Stimulated activated naive CD8-positive, alpha-beta T cell treated with anti-CD3 and anti-CD28 coated beads, Interleukin-15, Interleukin-2, amounts not matched to agents 100 U/mL and 50 U/mL, for 24 hours (primary cell): ENCODE measurements at regions not wholly inside any gene's neighbourhood (a gene's known extent, or its start where the extent isn't known, plus 50 kb on each side); places are given as distances from the start of the nearest gene placed in this dataset.
"Not testable (repeated sequence)": the region's sequence is repeated elsewhere in the genome, so short reads cannot be mapped to it uniquely, and the experiment has no call there.

Source experiments
- ATAC-seq: fragments of 150-1000 bp; cut with Tn5 transposase; one replicate; pipeline ENCODE4 v1.10.0; 2021
- DNase-seq: peaks from one replicate; pipeline ENCODE4 v3.0.0; 2021

DNA sequence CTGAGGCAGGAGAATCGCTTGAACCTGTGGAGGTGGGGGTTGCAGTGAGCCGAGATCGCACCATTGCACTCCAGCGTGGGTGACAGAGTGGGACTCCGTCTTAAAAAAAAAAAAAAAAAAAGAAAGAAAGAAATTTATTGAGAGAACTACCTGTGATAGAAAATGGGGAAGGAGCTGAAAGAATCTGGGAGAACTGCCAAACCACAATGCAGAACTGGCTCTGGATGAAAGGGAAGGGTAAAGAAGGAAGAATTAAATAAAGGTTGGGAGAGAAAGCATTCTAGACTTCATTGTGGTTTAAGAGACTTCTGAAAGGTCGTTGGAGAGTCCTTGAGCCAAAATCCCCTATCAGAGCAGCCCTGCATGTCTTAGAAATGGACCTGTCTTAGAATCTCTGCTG lies 567.9 kb upstream of the HTR2C start:
- DNase-seq, result no peak
- ATAC-seq, result no peak

DNA sequence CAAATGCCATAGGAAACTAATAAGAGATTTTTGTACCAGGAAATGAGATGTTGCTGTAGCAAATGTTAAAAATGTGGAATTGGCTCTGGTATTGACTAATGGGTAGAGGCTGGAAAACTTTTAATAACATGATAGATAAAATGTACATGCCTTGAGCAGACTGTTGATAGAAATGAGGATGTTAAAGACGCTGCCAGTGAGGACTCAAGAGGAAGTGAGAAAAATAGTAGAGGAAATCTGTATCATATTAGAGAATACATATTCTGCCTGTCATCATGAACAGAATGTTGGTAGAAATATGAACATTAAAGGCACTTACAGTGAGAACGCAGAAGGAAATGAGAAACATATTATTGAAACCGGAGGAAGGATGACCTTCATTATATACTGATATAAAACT lies 577.2 kb upstream of the HTR2C start:
- DNase-seq (no peak), ATAC-seq (no peak)

DNA sequence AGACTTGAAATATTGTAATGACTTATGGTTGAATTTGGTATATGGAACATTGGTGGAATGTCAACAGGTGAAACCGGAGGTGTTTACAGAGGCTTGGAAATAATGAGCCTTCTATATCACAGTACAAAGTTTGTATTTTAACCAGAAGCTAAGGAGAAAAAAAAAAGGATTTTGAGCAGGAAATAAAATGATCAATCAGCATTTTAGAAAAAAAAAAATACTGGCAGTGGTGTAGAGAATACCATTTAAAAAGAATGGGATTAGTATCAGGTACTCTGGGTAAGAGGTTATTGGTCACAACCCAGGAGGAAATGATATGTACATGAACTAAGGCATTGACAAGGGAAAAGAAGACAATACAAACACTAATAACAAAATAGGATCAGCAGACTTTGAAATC lies 587.1 kb upstream of the HTR2C start:
- DNase-seq (no peak), ATAC-seq (no peak)

DNA sequence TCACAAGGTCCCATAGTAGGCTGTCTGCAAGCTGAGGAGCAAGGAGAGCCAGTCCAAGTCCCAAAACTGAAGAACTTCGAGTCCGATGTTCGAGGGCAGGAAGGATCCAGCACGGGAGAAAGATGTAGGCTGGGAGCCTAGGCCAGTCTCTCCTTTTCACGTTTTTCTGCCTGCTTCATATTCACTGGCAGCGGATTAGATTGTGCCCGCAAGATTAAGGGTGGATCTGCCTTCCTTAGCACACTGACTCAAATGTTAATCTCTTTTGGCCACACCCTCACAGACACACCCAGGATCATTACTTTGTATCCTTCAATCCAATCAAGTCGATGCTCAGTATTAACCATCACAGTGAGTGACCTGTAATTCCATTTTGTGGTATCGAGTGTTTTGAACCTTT lies 592.2 kb upstream of the HTR2C start:
- ATAC-seq, DNase-seq: not testable (repeated sequence)

DNA sequence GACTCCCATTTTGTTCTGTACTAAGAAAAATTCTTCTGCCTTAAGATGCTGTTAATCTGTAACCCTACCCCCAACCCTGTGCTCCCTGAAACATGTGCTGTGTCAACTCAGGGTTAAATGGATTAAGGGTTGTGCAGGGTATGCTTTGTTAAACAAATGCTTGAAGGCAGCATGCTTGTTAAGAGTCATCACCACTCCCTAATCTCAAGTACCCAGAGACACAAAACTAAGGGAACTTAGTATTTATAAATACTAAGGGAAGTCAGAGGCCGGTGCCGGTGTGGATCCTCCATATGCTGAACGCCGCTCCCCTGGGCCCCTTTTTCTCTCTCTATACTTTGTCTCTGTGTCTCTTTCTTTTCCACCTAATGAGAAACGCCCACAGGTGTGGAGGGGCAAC lies 593.2 kb upstream of the HTR2C start:
- ATAC-seq, DNase-seq: not testable (repeated sequence)

DNA sequence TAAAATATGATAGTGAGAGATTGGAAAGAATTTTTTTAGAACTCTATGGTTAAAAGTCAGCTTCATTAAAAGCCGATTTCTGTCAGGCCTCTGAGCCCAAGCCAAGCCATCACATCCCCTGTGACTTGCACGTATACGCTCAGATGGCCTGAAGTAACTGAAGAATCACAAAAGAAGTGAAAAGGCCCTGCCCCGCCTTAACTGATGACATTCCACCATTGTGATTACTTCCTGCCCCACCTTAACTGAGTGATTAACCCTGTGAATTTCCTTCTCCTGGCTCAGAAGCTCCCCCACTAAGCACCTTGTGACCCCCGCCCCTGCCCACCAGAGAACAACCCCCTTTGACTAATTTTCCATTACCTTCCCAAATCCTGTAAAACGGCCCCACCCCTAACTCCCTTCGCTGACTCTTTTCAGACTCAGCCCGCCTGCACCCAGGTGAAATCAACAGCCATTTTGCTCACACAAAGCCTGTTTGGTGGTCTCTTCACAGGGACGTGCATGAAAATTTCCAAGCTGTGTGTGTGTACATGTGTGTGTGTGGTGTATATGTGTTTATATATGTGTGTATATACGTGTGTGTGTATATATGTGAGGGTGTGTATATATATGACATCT lies 595.5 kb upstream of the HTR2C start:
- not testable (repeated sequence) for ATAC-seq, DNase-seq

DNA sequence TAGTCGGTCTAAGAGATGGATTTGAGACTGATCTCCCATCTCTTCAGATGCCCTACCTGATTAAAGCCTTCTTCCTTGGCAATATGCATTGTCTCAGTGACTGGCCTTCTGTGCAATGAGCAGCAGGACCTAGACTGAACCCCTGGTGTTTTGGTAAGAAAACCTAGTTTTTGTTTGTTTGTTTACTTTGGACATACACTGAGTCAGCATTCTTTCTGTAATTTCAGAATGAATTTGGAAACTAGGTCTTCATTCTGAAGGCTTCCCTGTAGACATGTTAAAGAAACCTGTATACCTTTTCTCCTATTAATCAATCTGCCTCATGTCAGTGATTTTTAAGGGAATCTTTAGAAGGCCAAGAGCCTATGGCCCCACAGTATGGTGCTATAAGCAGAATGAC lies 597.5 kb upstream of the HTR2C start:
- ATAC-seq, result no peak
- DNase-seq, result no peak

DNA sequence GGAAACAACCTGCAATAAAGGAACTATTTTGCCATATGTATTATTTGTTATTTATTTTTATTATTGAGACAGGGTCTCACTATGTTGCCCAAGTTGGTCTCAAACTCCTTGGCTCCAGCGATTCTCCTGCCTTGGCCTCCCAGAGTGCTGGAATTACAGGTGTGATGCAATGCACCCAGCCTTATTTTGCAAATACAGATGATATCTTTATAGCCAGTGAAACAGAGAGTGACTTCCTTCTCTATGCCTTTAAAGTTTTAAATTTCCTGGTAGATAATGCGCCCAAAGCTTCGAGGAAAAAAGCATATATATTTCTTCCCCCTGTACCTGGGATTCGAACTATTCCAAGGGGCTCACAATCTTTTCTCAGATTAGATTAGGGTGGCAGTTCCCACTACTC lies 601.1 kb upstream of the HTR2C start:
- no peak for ATAC-seq
- no peak for DNase-seq

- DNase-seq (no peak), ATAC-seq (no peak)
Observed at GRCh38 chrX:113980953-113981352, 602.9 kb upstream of the HTR2C start.

- ATAC-seq, result no peak
- no peak for DNase-seq
Observed at GRCh38 chrX:113977887-113978286, 606.0 kb upstream of the HTR2C start.

DNA sequence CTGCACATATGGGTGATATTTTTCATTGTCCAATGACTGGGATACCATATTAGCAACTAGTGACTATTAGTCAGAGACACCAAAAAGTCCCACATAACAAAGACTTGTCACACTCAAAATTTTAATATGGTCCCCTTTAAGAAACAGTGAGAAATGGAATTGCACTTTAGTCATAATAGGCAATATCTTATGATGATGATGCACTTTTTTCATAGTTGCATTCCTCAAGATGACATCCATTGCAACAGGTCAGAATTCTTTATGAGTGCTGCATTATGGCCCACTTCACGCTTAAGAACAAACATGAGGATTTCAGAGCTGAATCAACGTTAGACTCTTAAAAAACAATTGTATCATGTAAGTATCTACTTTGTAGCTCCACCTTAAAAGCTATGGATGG lies 608.4 kb upstream of the HTR2C start:
- DNase-seq, result no peak
- no peak for ATAC-seq

GRCh38 chrX:113974881-113975280 lies 609.0 kb upstream of the HTR2C start:
- DNase-seq (no peak), ATAC-seq (no peak)

DNA sequence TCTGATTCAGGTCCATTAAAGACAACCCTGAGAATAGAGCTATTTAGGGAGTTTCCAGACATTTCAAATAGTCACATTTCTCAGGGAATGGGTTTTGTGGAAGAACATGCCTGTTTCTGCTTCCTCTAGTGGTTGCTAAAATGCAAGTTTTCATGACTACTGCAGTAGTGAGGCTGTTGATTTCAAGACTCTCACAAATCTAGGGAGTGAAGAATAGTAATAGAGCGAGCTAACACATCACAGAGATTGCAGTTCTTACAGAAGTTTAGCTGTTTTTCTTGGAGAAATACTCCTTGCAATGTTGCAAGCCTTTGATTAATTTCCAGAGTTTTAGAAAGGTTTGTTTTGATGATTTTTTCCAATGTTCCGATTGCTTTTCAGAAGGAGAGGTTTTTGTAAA lies 610.2 kb upstream of the HTR2C start:
- DNase-seq (no peak), ATAC-seq (no peak)

- no peak for ATAC-seq
- no peak for DNase-seq
Observed at GRCh38 chrX:113966791-113967190, 617.1 kb upstream of the HTR2C start.

DNA sequence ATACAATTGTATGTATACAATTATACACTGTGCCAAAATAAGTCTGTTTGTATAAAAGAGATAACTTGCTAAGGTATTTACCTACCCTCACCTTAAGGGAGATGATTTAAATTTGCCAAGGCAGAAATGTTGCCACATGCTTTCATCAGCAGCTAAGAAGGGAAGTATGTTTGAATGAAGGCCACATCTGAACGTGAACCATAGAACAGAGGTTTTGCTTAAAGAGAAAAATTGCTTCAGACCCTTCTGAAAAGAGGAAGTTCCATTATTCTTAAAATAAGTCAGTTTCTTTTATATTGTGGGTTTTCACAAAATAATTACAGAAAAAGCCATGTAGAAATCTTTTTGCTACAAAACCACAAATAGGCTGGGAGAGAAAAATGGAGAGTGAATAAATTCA lies 621.5 kb upstream of the HTR2C start:
- no peak for DNase-seq
- no peak for ATAC-seq

DNA sequence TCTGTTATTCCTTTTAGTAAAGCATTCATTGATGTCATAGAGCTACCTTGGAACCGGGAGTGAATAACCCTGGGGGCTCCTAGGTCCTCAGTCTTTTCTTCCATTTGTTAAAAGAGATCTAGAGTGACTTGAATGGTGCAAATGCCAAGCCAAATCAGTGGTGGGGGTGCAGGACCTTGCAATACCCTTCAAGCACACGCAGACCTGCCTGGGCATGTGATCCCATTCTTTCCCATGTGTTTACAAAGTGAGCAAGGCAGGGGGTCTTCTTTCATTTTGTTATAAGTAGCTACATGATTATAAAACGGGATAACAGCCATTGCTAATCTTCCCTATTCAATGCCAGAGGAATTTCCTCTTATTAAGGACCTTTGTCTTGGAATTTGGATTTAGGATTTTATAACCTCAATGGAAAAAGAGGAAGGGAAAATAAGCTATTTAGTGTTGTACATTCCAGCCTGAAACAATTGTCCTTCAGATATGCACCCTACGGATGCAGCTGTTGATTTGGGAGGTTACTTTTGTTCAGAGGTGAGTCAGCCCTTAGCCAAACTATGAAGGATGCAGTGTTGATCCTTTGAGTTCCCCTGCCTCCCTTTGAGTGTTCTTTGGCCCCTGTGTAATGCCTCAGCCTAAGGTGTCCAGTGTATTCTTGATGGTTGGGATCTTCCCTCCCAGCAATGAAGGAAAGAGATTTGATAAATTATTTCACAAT lies 623.8 kb upstream of the HTR2C start:
- ATAC-seq (no peak), DNase-seq (no peak)

GRCh38 chrX:113956936-113957335 lies 627.0 kb upstream of the HTR2C start:
- no peak for ATAC-seq
- no peak for DNase-seq

- ATAC-seq, result no peak
- DNase-seq, result no peak
Observed at GRCh38 chrX:113954297-113954696, 629.6 kb upstream of the HTR2C start.

GRCh38 chrX:113950081-113950678 lies 633.7 kb upstream of the HTR2C start:
- ATAC-seq (no peak), DNase-seq (no peak)

DNA sequence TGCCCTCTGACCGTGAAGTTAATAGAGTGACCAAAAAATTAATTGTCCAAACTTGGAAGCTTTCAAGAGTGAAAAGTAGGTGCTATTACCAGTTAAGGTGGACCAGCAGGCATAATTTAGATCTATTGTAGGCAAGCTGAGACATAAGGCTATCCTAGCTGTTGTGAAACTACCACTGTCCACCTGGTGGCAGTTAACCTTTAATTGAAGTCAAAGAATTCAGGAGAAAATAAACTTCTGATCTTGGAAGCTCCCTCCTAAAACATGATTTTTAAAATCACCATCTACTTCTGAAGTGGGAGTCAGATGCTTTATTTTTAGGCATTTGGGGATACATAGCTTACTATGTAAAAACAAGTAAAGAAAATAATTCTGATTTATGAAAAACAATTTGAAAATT lies 636.3 kb upstream of the HTR2C start:
- ATAC-seq, result no peak
- no peak for DNase-seq

GRCh38 chrX:113935518-113935917 lies 648.4 kb upstream of the HTR2C start:
- ATAC-seq (no peak), DNase-seq (no peak)

- ATAC-seq, result no peak
- no peak for DNase-seq
Observed at GRCh38 chrX:113933931-113934330, 650.0 kb upstream of the HTR2C start.

DNA sequence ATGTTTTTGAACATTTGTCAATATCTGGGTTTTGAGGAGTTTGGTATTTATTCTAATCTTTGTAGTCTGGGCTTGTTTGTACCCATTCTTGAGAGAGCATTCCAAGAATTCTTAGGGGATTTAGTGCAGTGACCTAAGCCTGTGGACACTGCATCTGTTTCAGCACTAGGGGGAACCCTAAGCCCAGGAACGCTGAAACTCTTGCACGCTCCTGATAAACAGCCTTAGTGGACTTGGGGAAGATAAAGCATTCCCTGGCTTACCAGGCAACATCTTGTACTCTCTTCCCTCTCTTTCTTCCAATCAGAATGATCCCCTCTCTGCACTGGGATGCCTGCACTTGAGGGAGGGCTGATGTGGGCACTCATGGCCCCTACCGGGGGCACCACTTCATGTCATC lies 654.9 kb upstream of the HTR2C start:
- no peak for ATAC-seq

DNA sequence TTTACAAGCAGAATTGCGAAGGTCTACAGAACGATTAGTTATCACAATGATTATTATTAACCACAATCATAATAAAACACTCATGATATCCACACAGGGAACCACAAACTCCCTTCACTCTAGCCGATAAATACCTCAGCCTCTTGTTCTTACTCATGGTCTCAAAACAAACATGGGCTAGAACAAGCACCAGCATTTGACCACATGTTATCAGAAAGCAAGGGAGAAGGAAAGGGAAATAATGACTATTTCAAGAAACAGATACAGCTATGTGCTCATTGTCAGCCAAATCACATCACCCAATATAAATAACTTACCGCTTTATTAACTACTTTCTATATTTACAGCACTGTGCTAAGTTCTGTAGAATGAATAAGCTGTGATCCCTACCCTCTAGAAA lies 663.2 kb upstream of the HTR2C start:
- ATAC-seq (no peak), DNase-seq (no peak)

More for the DNA sequence above, 654.9 kb upstream of the HTR2C start:
- no peak for DNase-seq
